ENCODE measurements at regions not wholly inside any gene's neighbourhood (a gene's known extent, or its start where the extent isn't known, plus 50 kb on each side); places are given as distances from the start of the nearest gene placed in this dataset.
A peak's percentile ranks its signal among the peaks of the same experiment; 100 is the strongest.

- DNase-seq (ENCODE audit: low read depth in 2 of 2): no peak
Observed at GRCh38 chr4:129346734-129347133, 250.8 kb downstream of the C4orf33 start.

DNA sequence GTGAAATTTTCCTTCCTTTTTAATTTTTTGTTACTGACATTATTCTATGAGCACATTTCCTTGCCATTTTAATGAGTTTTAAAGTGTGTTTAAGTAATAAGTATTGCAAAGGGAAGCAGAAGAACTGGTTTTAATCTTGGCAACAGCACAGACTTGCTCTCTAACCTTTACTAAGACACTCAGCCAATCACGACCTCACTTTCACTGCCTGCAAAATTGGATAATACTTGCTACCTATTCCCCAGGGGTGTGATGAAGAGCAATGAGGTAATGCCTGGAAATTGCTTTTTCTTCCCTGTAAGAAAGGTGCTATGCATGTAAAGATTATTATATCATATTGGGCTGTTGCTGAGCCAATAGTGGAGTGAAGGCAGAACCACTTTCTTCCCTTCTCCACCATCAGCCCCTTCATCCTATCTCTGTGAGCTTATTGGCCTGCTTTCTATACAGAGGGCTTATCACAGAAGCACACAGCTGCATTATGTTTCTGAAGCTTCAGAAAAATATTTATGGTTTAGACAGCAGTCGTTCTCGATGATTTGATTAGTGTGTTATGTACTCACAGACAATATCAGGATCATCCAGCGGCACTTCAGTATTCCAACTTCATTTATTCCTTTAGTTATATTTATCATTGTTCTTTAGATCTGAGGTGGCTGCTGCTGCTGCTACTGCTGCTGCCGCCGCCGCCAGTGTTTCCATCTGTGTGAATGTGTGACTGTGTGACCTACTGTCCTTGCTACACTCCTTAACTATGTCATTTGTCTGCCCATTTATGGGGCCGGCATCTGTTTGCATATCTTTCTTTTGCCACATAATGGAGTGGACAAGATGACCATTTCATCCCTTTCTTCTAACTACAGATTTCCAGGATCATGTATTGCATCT is 255.1 kb downstream of the C4orf33 start:
- no peak for DNase-seq (ENCODE audit: low read depth in 2 of 2)

- no peak for DNase-seq (ENCODE audit: low read depth in 2 of 2)
Observed at GRCh38 chr4:129352480-129352879, 256.5 kb downstream of the C4orf33 start.

- no peak for DNase-seq (ENCODE audit: low read depth in 2 of 2)
Observed at GRCh38 chr4:129353490-129353889, 257.5 kb downstream of the C4orf33 start.

- no peak for DNase-seq (ENCODE audit: low read depth in 2 of 2)
Observed at GRCh38 chr4:129355031-129355430, 259.1 kb downstream of the C4orf33 start.

DNA sequence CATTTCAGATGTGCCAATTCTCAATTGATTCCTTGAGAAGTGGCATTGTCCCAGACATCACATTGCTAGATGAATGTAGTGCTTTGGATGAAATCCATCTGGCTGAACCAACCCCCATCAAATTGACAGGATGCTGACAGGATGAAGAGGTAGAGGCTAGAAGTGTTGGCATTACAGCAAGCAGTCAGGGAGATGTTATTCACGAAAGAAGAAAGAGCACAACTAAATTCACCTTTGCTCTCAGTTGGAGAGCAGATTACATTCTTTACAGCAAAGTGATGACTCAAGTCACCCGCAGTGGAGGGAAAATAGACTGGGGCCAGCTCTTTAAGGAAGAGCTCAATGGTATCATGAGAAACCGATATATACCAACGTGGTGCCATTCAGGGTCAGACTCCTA is 259.6 kb downstream of the C4orf33 start:
- DNase-seq (ENCODE audit: low read depth in 2 of 2): no peak

GRCh38 chr4:129358571-129358970 is 262.6 kb downstream of the C4orf33 start:
- no peak for DNase-seq (ENCODE audit: low read depth in 2 of 2)

DNA sequence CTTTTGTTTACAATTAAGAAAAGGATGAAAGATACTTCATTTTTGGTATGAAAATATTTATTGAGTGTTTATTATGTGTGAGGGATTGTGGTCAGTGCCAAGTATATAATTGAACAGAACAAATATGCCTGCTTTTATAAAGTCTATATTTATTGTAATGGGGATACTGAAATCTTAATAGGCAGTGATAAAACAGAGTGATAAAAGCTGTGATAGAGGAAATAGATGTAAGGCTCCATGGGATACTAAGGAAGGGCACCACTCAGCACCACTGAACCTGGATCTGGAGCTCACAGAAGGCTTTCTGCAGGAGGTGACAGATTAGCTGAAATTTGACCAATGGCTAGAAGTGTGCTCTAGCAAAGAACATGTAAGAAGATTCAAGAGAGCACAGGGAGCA is 263.5 kb downstream of the C4orf33 start:
- no peak for DNase-seq (ENCODE audit: low read depth in 2 of 2)

GRCh38 chr4:129362691-129363274 is 266.8 kb downstream of the C4orf33 start:
- DNase-seq (ENCODE audit: low read depth in 2 of 2): peak; percentile 10 to 23

- DNase-seq (ENCODE audit: low read depth in 2 of 2): no peak
Observed at GRCh38 chr4:129364747-129365452, 268.9 kb downstream of the C4orf33 start.

DNA sequence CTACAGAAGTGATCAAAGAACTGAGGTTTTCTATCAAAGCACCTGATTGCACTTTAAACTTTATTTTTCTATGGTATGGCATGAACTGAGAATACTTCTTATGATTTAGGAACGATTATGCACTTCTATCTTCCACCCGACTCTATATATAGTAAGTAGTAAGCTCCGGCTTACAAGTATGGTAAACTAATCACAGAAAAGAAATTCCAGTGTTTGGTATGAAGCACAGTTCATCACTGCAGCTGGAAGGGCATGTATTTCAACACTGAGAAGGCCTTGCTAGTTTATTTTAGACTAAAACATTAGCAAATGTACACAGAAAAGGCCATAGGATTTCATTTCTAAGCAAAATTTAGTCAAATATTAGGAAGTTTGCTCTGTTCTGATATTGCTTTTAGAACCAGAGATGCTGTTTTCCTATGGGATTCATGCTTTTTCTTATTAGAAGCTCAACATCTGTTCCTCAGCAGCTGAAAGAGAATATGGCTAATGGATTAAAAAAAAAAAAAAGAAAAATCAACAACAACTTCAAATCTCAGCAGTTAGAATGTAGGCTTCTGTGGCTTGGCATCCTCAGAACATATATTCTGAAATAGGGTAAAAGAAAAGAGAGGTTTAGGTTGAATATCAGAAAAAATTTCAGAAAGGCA is 273.5 kb downstream of the C4orf33 start:
- DNase-seq (ENCODE audit: low read depth in 2 of 2): no peak

- DNase-seq (ENCODE audit: low read depth in 2 of 2): no peak
Observed at GRCh38 chr4:129371065-129371464, 275.1 kb downstream of the C4orf33 start.

- no peak for DNase-seq (ENCODE audit: low read depth in 2 of 2)
Observed at GRCh38 chr4:129371926-129372325, 276.0 kb downstream of the C4orf33 start.

DNA sequence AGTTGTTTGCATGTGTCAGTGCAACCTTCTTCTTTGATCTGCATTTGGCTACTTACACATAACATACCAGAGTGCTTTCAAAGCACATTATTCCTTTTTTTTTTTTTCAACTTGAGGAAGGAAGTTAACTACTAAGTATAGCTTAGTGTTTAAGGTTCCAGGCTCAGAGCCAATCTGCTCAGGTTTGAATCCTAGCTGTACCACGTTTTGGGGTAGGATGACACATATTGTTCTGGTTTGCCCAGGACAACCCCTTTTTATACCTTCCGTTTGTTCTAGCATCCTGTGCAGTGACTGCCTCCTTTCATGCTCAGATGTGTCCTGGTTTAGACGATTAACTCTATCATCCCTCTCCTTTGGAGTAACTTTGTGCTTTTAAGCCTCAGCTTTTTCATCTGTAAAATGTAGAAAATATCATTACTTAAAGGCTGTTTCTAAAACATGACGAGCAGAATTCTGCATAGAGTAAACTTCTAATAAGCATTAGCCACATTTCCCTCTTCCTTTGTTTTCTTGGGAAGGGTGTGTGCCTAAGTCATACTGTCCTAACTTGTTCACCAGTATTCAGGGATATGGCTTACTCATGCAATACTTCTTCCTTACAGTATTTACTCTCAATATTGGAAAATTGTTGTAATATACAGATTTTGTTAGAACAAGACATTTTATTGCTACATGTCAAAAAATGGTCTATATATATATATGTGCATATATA is 281.3 kb downstream of the C4orf33 start:
- no peak for DNase-seq (ENCODE audit: low read depth in 2 of 2)

- no peak for DNase-seq (ENCODE audit: low read depth in 2 of 2)
Observed at GRCh38 chr4:129378364-129378763, 282.4 kb downstream of the C4orf33 start.

GRCh38 chr4:129379429-129379828 is 283.5 kb downstream of the C4orf33 start:
- no peak for DNase-seq (ENCODE audit: low read depth in 2 of 2)

DNA sequence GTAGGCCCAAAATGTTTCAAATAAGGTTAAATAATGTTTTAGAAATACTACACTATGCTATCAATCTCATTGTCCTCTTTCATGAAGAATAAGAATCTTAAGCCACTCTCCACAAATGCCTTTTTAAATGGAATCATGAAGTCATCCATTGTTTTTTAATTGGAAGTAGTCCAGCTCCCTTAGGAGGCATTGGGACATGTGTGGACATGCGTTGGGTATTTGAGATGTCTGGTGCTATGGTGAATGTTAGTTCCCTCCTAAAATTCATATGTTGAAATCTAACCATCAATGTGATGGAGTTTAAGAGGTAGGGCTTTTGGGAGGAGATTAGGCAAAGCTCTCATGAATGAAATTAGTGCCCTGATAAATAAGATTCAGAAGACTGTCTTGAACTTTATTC is 289.0 kb downstream of the C4orf33 start:
- DNase-seq (ENCODE audit: low read depth in 2 of 2): no peak

DNA sequence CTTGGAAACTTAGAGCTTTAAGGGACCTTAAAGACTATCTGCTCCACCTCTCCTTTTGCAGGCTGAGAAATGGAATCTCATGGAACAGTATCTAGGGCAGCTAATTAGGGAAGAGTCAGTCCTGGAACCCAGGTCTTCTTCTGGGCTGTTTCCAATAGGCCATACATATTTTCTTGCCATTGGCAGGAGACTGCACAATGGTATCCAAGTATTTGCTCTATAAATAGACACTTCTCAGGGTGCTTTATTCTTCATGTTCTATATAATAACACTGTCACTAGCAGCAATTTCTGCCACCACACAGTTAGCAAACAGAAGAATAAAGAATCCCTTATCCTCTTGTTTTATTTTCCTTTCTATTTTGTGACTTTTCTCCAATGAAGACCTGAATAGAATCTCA is 291.7 kb downstream of the C4orf33 start:
- DNase-seq (ENCODE audit: low read depth in 2 of 2): no peak

DNA sequence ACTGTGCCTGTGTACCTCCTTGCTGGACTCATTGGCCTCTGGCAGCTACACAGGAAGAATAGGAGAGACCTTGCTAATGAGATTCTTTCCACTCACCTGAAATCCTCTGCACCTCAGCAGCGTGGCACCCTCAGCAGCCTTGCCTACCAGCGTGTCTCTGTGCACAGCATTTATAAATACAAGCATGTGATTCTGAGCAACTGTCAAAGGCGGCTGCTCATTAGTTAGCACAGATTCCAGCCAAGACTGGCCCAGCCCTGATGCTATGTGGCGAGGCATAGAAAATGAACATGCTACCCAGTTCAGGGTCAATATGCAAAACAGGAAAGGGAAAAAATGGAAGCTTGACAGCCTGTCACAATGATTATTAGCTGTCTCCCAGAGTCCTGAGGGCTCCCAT is 298.0 kb downstream of the C4orf33 start:
- no peak for DNase-seq (ENCODE audit: low read depth in 2 of 2)

GRCh38 chr4:129394635-129395034 is 298.7 kb downstream of the C4orf33 start:
- no peak for DNase-seq (ENCODE audit: low read depth in 2 of 2)

GRCh38 chr4:129403848-129404247 is 307.9 kb downstream of the C4orf33 start:
- no peak for DNase-seq (ENCODE audit: low read depth in 2 of 2)

DNA sequence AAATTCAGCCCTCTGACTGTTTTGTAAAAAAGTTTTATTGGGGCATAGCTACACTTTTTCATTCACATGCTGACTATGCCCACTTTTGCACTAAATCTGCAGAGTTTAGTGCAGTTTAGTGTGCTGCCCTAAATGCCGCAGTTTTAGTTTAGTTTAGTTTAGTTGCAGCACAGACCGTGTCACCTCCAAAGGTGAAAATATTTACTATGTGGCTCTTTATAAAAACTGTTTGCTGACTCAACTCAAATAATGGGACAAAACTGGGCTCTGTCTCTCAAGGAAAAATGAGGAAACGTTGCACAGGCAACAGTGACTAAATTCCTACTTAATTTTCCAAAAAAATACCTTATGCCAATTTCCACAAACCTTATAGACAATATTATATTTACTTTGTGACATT is 314.2 kb downstream of the C4orf33 start:
- DNase-seq (ENCODE audit: low read depth in 2 of 2): no peak
